DLD1 (cell line): ENCODE measurements at regions not wholly inside any gene's neighbourhood (a gene's known extent, or its start where the extent isn't known, plus 50 kb on each side); places are given as distances from the start of the nearest gene placed in this dataset.

ENCODE experiments used
- in situ Hi-C: cut with HindIII; loops from 2 replicates; pipeline ENCODE4 v1.10.0; 2017; ENCODE audit warnings: low sequenced_read_pairs

- in situ Hi-C loops, result no loop called here
These were observed 122.0 kb upstream of the MGAT5 start for GRCh38 chr2:134131681-134132489.

GRCh38 chr2:134132490-134132857 lies 121.4 kb upstream of the MGAT5 start:
- in situ Hi-C loops, result no loop called here

- in situ Hi-C loops, result no loop called here
These were observed 120.1 kb upstream of the MGAT5 start for GRCh38 chr2:134133622-134134312.

GRCh38 chr2:134134313-134134706 lies 119.6 kb upstream of the MGAT5 start:
- in situ Hi-C loops, result no loop called here

GRCh38 chr2:134134827-134135226 lies 119.0 kb upstream of the MGAT5 start:
- in situ Hi-C loops, result no loop called here

GRCh38 chr2:134135793-134136192 lies 118.1 kb upstream of the MGAT5 start:
- in situ Hi-C loops, result no loop called here

- in situ Hi-C loops, result no loop called here
These were observed 117.1 kb upstream of the MGAT5 start for GRCh38 chr2:134136731-134137130.

GRCh38 chr2:134137182-134137611 lies 116.7 kb upstream of the MGAT5 start:
- in situ Hi-C loops, result no loop called here

- in situ Hi-C loops, result no loop called here
These were observed 115.8 kb upstream of the MGAT5 start for GRCh38 chr2:134138115-134138514.

- in situ Hi-C loops, result no loop called here
These were observed 114.3 kb upstream of the MGAT5 start for GRCh38 chr2:134139611-134140010.

- in situ Hi-C loops, result no loop called here
These were observed 113.6 kb upstream of the MGAT5 start for GRCh38 chr2:134140251-134140661.

GRCh38 chr2:134141598-134142340 lies 112.1 kb upstream of the MGAT5 start:
- in situ Hi-C loops, result no loop called here

- in situ Hi-C loops, result no loop called here
These were observed 111.5 kb upstream of the MGAT5 start for GRCh38 chr2:134142341-134142738.

GRCh38 chr2:134142903-134143302 lies 111.0 kb upstream of the MGAT5 start:
- in situ Hi-C loops, result no loop called here

GRCh38 chr2:134143568-134143967 lies 110.3 kb upstream of the MGAT5 start:
- in situ Hi-C loops, result no loop called here

GRCh38 chr2:134144081-134144596 lies 109.7 kb upstream of the MGAT5 start:
- in situ Hi-C loops, result no loop called here

- in situ Hi-C loops, result loop anchor here (5.0 kb wide), 1 partner anchor 73 kb away; no protein-coding TSS in a partner anchor
These were observed 109.2 kb upstream of the MGAT5 start for GRCh38 chr2:134144651-134145050.

- in situ Hi-C loops, result loop anchor here (5.0 kb wide), 1 partner anchor 72 kb away; no protein-coding TSS in a partner anchor
These were observed 108.4 kb upstream of the MGAT5 start for GRCh38 chr2:134145519-134145918.

- in situ Hi-C loops, result loop anchor here (5.0 kb wide), 1 partner anchor 71 kb away; no protein-coding TSS in a partner anchor
These were observed 107.7 kb upstream of the MGAT5 start for GRCh38 chr2:134146161-134146560.

GRCh38 chr2:134146620-134147019 lies 107.3 kb upstream of the MGAT5 start:
- in situ Hi-C loops, result loop anchor here (5.0 kb wide), 1 partner anchor 71 kb away; no protein-coding TSS in a partner anchor

- in situ Hi-C loops, result loop anchor here (5.0 kb wide), 1 partner anchor 69 kb away; no protein-coding TSS in a partner anchor
These were observed 105.7 kb upstream of the MGAT5 start for GRCh38 chr2:134148172-134148571.
